HG03432 (cell line): ENCODE measurements at regions not wholly inside any gene's neighbourhood (a gene's known extent, or its start where the extent isn't known, plus 50 kb on each side); places are given as distances from the start of the nearest gene placed in this dataset.

Experiments
- ATAC-seq: cut with Tn5 transposase; IDR thresholded peaks from one replicate; pipeline ENCODE4 v1.9.1; 2021; ENCODE audit warnings: mild to moderate bottlenecking, moderate library complexity; ENCODE audit not compliant: unreplicated experiment

GRCh38 chr18:21996351-21996826, 173.0 kb upstream of the GATA6 start:
- no peak for ATAC-seq

- ATAC-seq, result peak; percentile 61
These were observed 171.9 kb upstream of the GATA6 start for GRCh38 chr18:21997207-21998143.

GRCh38 chr18:21998486-21998885, 170.9 kb upstream of the GATA6 start:
- no peak for ATAC-seq

- no peak for ATAC-seq
These were observed 167.4 kb upstream of the GATA6 start for GRCh38 chr18:22001912-22002487.

- no peak for ATAC-seq
These were observed 164.1 kb upstream of the GATA6 start for GRCh38 chr18:22005191-22005841.

GRCh38 chr18:22006458-22006857, 162.9 kb upstream of the GATA6 start:
- no peak for ATAC-seq

- ATAC-seq, result no peak
These were observed 160.1 kb upstream of the GATA6 start for GRCh38 chr18:22009242-22009641.

- ATAC-seq, result no peak
These were observed 155.4 kb upstream of the GATA6 start for GRCh38 chr18:22013993-22014392.

GRCh38 chr18:22015156-22015555, 154.2 kb upstream of the GATA6 start:
- no peak for ATAC-seq

GRCh38 chr18:22018366-22018765, 151.0 kb upstream of the GATA6 start:
- no peak for ATAC-seq

- ATAC-seq, result no peak
These were observed 150.2 kb upstream of the GATA6 start for GRCh38 chr18:22019193-22019592.

- ATAC-seq, result no peak
These were observed 149.1 kb upstream of the GATA6 start for GRCh38 chr18:22020127-22020866.

GRCh38 chr18:22020867-22021370, 148.5 kb upstream of the GATA6 start:
- no peak for ATAC-seq

GRCh38 chr18:22021701-22022100, 147.7 kb upstream of the GATA6 start:
- no peak for ATAC-seq

GRCh38 chr18:22024924-22025323, 144.5 kb upstream of the GATA6 start:
- no peak for ATAC-seq

GRCh38 chr18:22026362-22026761, 143.0 kb upstream of the GATA6 start:
- ATAC-seq, result no peak

- no peak for ATAC-seq
These were observed 142.5 kb upstream of the GATA6 start for GRCh38 chr18:22026889-22027288.

- ATAC-seq, result no peak
These were observed 137.8 kb upstream of the GATA6 start for GRCh38 chr18:22031611-22032010.

GRCh38 chr18:22032392-22032961, 136.9 kb upstream of the GATA6 start:
- peak; percentile 62 for ATAC-seq

GRCh38 chr18:22033085-22033484, 136.3 kb upstream of the GATA6 start:
- ATAC-seq, result no peak
